ENCODE measurements at regions not wholly inside any gene's neighbourhood (a gene's known extent, or its start where the extent isn't known, plus 50 kb on each side); places are given as distances from the start of the nearest gene placed in this dataset.

DNA sequence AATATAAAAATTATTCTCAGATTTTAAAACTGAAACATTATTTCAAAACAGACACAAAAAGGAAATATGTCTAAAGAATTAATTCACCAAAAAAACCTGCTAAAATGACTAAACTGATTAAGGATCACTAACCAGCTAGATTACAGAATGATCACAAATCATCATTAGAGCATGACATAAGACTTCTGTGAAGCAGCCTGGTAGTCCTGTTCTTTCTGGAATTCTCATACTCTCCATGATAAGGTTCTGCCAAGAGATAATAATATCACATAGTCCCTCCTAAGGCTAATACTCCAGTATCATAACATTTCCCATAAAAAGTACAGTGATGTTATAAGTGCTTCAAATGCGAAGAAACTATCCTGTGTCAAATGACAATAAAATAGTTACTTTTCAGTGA, 1814.9 kb downstream of the SLITRK5 start:
- TF ChIP-seq, protein P1, sequence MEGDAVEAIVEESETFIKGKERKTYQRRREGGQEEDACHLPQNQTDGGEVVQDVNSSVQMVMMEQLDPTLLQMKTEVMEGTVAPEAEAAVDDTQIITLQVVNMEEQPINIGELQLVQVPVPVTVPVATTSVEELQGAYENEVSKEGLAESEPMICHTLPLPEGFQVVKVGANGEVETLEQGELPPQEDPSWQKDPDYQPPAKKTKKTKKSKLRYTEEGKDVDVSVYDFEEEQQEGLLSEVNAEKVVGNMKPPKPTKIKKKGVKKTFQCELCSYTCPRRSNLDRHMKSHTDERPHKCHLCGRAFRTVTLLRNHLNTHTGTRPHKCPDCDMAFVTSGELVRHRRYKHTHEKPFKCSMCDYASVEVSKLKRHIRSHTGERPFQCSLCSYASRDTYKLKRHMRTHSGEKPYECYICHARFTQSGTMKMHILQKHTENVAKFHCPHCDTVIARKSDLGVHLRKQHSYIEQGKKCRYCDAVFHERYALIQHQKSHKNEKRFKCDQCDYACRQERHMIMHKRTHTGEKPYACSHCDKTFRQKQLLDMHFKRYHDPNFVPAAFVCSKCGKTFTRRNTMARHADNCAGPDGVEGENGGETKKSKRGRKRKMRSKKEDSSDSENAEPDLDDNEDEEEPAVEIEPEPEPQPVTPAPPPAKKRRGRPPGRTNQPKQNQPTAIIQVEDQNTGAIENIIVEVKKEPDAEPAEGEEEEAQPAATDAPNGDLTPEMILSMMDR (IDR thresholded peaks at IDR 0.05) = no peak
- no peak overlapping the region for H3K27ac Mint-ChIP-seq
- H3K4me1 Mint-ChIP-seq = no peaks in the 10 kb centered on the region
- DNase-seq = no peak
- peaks cover under 1% of the 10 kb centered on the region for H3K9me3 Mint-ChIP-seq
- H3K36me3 Mint-ChIP-seq (ENCODE audit: low read depth) = no peaks in the 10 kb centered on the region
- H3K27me3 Mint-ChIP-seq (ENCODE audit: low read depth, poor library complexity) = no peaks in the 10 kb centered on the region
- no peak overlapping the region for H3K4me3 Mint-ChIP-seq

DNA sequence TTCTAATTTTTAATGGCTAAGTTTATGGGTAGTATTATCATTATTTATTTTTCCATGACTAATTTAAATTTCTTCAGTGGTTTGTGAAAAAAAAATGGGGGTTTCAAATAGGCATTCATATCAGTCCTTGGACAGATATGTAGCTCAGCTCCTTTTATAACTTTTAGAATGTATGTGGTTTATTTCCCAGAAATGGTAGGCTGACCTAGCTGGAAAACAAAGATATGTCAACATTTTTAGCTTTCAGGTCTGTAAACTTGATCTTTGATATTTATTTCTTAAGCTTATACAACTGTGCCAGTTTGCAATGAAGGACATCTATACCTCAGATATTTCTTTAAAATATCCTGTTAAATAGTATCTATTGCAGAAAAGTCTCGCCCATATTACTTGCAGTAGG, 1815.5 kb downstream of the SLITRK5 start:
- H3K27me3 Mint-ChIP-seq (ENCODE audit: low read depth, poor library complexity) = no peaks in the 10 kb centered on the region
- peaks cover 7% of the 10 kb centered on the region for H3K9me3 Mint-ChIP-seq
- no peaks in the 10 kb centered on the region for H3K4me1 Mint-ChIP-seq
- TF ChIP-seq, protein P1 (IDR thresholded peaks at IDR 0.05) = no peak
- no peaks in the 10 kb centered on the region for H3K36me3 Mint-ChIP-seq (ENCODE audit: low read depth)
- DNase-seq = no peak
- H3K4me3 Mint-ChIP-seq = no peak overlapping the region
- no peak overlapping the region for H3K27ac Mint-ChIP-seq

DNA sequence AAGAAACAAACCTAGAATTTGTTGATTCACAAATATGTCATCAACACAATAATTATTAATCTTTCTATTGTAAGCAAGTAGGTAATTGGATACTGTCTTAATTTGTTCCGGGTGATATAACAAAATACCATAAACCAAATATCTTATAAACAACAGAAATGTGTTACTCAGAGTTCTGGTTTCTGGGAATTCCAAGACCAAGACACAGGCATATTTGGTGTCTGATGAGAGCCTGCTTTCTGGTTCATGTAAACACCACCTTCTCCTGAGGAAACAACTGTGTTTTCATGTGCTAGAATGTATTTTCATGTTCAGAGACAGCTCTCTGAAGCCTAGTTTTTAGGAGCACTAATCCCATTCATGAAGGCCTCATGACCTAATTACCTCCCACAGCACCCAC, 1819.5 kb downstream of the SLITRK5 start:
- Mint-ChIP-seq H3K27ac (no peak overlapping the region), H3K27me3 (ENCODE audit: low read depth, poor library complexity) (no peaks in the 10 kb centered on the region), H3K9me3 (peaks cover 8% of the 10 kb centered on the region), H3K4me3 (no peak overlapping the region), H3K36me3 (ENCODE audit: low read depth) (no peaks in the 10 kb centered on the region), H3K4me1 (no peaks in the 10 kb centered on the region)
- TF ChIP-seq, protein P1 (IDR thresholded peaks at IDR 0.05) = no peak
- DNase-seq = no peak

DNA sequence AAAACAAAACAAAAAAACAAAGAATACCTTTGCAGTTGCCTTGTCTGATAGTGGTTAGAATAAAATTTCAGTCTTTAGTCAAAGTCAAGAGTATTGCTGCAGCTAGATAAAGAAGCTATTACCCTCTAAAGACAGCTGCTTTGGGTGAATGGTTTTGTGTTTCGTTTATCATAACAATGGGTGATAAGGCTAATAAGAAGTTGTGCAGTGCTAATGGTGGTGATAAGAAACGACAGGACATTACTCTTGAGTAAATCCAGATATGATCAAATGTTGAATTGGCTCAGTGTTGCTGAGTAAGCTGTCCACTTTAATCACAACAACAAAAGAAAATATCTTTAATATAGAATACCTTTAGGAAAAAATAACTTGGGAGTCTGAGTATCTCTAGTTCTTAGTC, 1825.3 kb downstream of the SLITRK5 start:
- Mint-ChIP-seq H3K27me3 (ENCODE audit: low read depth, poor library complexity) (no peaks in the 10 kb centered on the region), H3K27ac (no peak overlapping the region), H3K36me3 (ENCODE audit: low read depth) (no peaks in the 10 kb centered on the region), H3K4me1 (no peaks in the 10 kb centered on the region), H3K4me3 (no peak overlapping the region), H3K9me3 (peaks cover 4% of the 10 kb centered on the region)
- no peak for DNase-seq
- TF ChIP-seq, protein P1 (IDR thresholded peaks at IDR 0.05) = no peak

DNA sequence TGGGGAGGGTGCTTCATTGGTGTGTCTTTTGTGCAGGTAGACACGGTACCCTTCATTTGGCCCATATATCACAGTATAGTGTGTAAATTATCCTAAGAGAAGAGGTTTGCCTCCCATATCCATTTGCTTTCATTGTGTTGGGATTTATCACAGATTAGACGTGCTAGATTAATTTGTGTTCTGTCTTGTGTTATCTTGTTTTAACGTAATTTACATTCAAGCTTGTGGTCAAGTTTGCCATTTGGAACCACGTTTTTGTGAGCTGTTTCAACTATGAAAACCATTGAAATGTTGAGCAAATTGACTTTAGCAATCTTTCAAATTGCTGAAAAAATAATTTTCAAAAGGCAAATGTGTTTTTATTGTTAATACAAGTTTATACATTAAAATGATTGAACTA, 1826.5 kb downstream of the SLITRK5 start:
- Mint-ChIP-seq H3K4me1 (no peaks in the 10 kb centered on the region), H3K36me3 (ENCODE audit: low read depth) (no peaks in the 10 kb centered on the region), H3K27me3 (ENCODE audit: low read depth, poor library complexity) (no peaks in the 10 kb centered on the region), H3K4me3 (no peak overlapping the region), H3K27ac (no peak overlapping the region), H3K9me3 (no peaks in the 10 kb centered on the region)
- TF ChIP-seq, protein P1 (IDR thresholded peaks at IDR 0.05) = no peak
- no peak for DNase-seq

DNA sequence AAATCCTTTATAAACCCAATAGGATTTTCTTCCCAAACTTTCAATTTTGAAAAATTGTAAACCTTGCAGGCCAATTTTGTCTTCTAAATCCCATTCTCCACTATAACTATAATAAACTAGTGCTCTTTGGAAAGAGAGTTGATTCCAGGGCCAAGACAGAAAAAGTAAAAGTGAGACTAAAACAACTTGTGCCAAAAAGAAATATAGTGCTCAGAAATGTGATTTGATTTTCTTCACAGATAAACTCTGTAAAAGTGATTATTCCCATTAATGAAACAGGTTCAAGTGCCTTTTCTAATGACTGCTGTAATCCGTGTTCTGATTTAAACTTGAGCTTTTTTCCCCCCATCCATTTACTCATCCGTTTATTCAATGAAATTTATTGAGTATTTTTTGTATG, 1831.1 kb downstream of the SLITRK5 start:
- Mint-ChIP-seq H3K4me3 (no peak overlapping the region), H3K9me3 (no peaks in the 10 kb centered on the region), H3K4me1 (no peaks in the 10 kb centered on the region), H3K27ac (no peak overlapping the region), H3K36me3 (ENCODE audit: low read depth) (no peaks in the 10 kb centered on the region), H3K27me3 (ENCODE audit: low read depth, poor library complexity) (no peaks in the 10 kb centered on the region)
- DNase-seq = no peak
- TF ChIP-seq, protein P1 (IDR thresholded peaks at IDR 0.05) = no peak
